ENCODE measurements at regions not wholly inside any gene's neighbourhood (a gene's known extent, or its start where the extent isn't known, plus 50 kb on each side); places are given as distances from the start of the nearest gene placed in this dataset.

- Histone ChIP-seq H3K4me1 (ENCODE audit: control insufficient read depth, extremely low read depth, insufficient read depth, low read length) (no peaks in the 10 kb centered on the region), H3K79me2 (ENCODE audit: control insufficient read depth, insufficient read depth, low read length) (no peaks in the 10 kb centered on the region), H3K27me3 (ENCODE audit: control insufficient read depth, extremely low read depth, insufficient read depth, low read length) (no peaks in the 10 kb centered on the region), H3K4me3 (ENCODE audit: control insufficient read depth in 2 of 3, extremely low read depth in 1 of 3, insufficient read depth in 2 of 3, low read depth in 1 of 3, low read length in 3 of 3) (no peak overlapping the region), H2AFZ (ENCODE audit: control insufficient read depth, low read length) (no peak overlapping the region), H3K36me3 (ENCODE audit: control insufficient read depth in 2 of 2, extremely low read depth in 1 of 2, insufficient read depth in 2 of 2, low read length in 2 of 2) (no peaks in the 10 kb centered on the region), H3K9ac (ENCODE audit: control insufficient read depth, extremely low read depth, insufficient read depth, low read length) (no peak overlapping the region), H3K4me2 (ENCODE audit: control insufficient read depth, extremely low read depth, insufficient read depth, low read depth, low read length) (no peak overlapping the region), H4K20me1 (ENCODE audit: control insufficient read depth, extremely low read depth, insufficient read depth, low read length) (no peaks in the 10 kb centered on the region), H3K9me3 (ENCODE audit: control insufficient read depth, low read depth, low read length) (no peaks in the 10 kb centered on the region), H3K9me1 (ENCODE audit: control insufficient read depth, extremely low read depth, insufficient read depth, low read length) (no peaks in the 10 kb centered on the region), H3K27ac (ENCODE audit: control insufficient read depth, insufficient read depth, low read length) (no peak overlapping the region)
- TF ChIP-seq CTCF (optimal IDR thresholded peaks at IDR 0.05 in 1 of 3, IDR thresholded peaks at IDR 0.05 in 1 of 3, conservative IDR thresholded peaks at IDR 0.05 in 1 of 3; ENCODE audit: extremely low read depth in 1 of 3, insufficient read depth in 2 of 3, low read length in 3 of 3), result no peak
- no peak for TF ChIP-seq EZH2 (IDR thresholded peaks at IDR 0.05; ENCODE audit: low read length)
- FAIRE-seq, result no peak
- DNase-seq (ENCODE audit: low read depth, low spot score), result no peak
- dilution Hi-C loops (cut with MboI; ENCODE audit: extremely low pct_ligation_motif_present, low sequenced_read_pairs), result no loop called here
These were observed 424.5 kb downstream of the RAD51AP2 start for GRCh38 chr2:17093712-17094111.

GRCh38 chr2:17086990-17087389 is 421.4 kb upstream of the CYRIA start:
- Histone ChIP-seq H3K9ac (ENCODE audit: control insufficient read depth, extremely low read depth, insufficient read depth, low read length) (no peak overlapping the region), H3K79me2 (ENCODE audit: control insufficient read depth, insufficient read depth, low read length) (no peaks in the 10 kb centered on the region), H3K9me3 (ENCODE audit: control insufficient read depth, low read depth, low read length) (no peaks in the 10 kb centered on the region), H3K27me3 (ENCODE audit: control insufficient read depth, extremely low read depth, insufficient read depth, low read length) (no peaks in the 10 kb centered on the region), H3K4me3 (ENCODE audit: control insufficient read depth in 2 of 3, extremely low read depth in 1 of 3, insufficient read depth in 2 of 3, low read depth in 1 of 3, low read length in 3 of 3) (no peak overlapping the region), H3K27ac (ENCODE audit: control insufficient read depth, insufficient read depth, low read length) (no peak overlapping the region), H3K4me1 (ENCODE audit: control insufficient read depth, extremely low read depth, insufficient read depth, low read length) (no peaks in the 10 kb centered on the region), H2AFZ (ENCODE audit: control insufficient read depth, low read length) (no peak overlapping the region), H3K4me2 (ENCODE audit: control insufficient read depth, extremely low read depth, insufficient read depth, low read depth, low read length) (no peak overlapping the region), H3K9me1 (ENCODE audit: control insufficient read depth, extremely low read depth, insufficient read depth, low read length) (no peaks in the 10 kb centered on the region), H3K36me3 (ENCODE audit: control insufficient read depth in 2 of 2, extremely low read depth in 1 of 2, insufficient read depth in 2 of 2, low read length in 2 of 2) (no peaks in the 10 kb centered on the region), H4K20me1 (ENCODE audit: control insufficient read depth, extremely low read depth, insufficient read depth, low read length) (no peaks in the 10 kb centered on the region)
- no peak for DNase-seq (ENCODE audit: low read depth, low spot score)
- dilution Hi-C loops (cut with MboI; ENCODE audit: extremely low pct_ligation_motif_present, low sequenced_read_pairs), result no loop called here
- no peak for FAIRE-seq
- TF ChIP-seq EZH2 (IDR thresholded peaks at IDR 0.05; ENCODE audit: low read length), result no peak
- TF ChIP-seq CTCF (optimal IDR thresholded peaks at IDR 0.05 in 1 of 3, IDR thresholded peaks at IDR 0.05 in 1 of 3, conservative IDR thresholded peaks at IDR 0.05 in 1 of 3; ENCODE audit: extremely low read depth in 1 of 3, insufficient read depth in 2 of 3, low read length in 3 of 3), result no peak
